HG03097 (cell line): ENCODE measurements at regions not wholly inside any gene's neighbourhood (a gene's known extent, or its start where the extent isn't known, plus 50 kb on each side); places are given as distances from the start of the nearest gene placed in this dataset.

ENCODE experiments used
- ATAC-seq: cut with Tn5 transposase; IDR thresholded peaks from one replicate; pipeline ENCODE4 v1.9.1; 2021; ENCODE audit not compliant: unreplicated experiment, low FRiP score

GRCh38 chr3:118710532-118710931, 324.1 kb downstream of the IGSF11 start:
- no peak for ATAC-seq

GRCh38 chr3:118713502-118714207, 321.0 kb downstream of the IGSF11 start:
- ATAC-seq = no peak

GRCh38 chr3:118714800-118715199, 319.8 kb downstream of the IGSF11 start:
- ATAC-seq = no peak

- no peak for ATAC-seq
Measured at GRCh38 chr3:118729546-118729945, 305.1 kb downstream of the IGSF11 start.

GRCh38 chr3:118734664-118735063, 300.0 kb downstream of the IGSF11 start:
- ATAC-seq = no peak

- no peak for ATAC-seq
Measured at GRCh38 chr3:118736107-118736506, 298.5 kb downstream of the IGSF11 start.

GRCh38 chr3:118740722-118741290, 293.8 kb downstream of the IGSF11 start:
- ATAC-seq = no peak

GRCh38 chr3:118742760-118743159, 291.9 kb downstream of the IGSF11 start:
- no peak for ATAC-seq

GRCh38 chr3:118744186-118744585, 290.5 kb downstream of the IGSF11 start:
- no peak for ATAC-seq

- ATAC-seq = no peak
Measured at GRCh38 chr3:118754406-118755252, 280.0 kb downstream of the IGSF11 start.

- no peak for ATAC-seq
Measured at GRCh38 chr3:118755253-118755801, 279.3 kb downstream of the IGSF11 start.

- no peak for ATAC-seq
Measured at GRCh38 chr3:118760585-118761290, 273.9 kb downstream of the IGSF11 start.

- no peak for ATAC-seq
Measured at GRCh38 chr3:118761291-118761606, 273.4 kb downstream of the IGSF11 start.

- ATAC-seq = no peak
Measured at GRCh38 chr3:118765636-118766305, 268.9 kb downstream of the IGSF11 start.

- ATAC-seq = no peak
Measured at GRCh38 chr3:118766306-118766669, 268.4 kb downstream of the IGSF11 start.

GRCh38 chr3:118772036-118772435, 262.6 kb downstream of the IGSF11 start:
- ATAC-seq = no peak

- ATAC-seq = peak; percentile 98
Measured at GRCh38 chr3:118772547-118773011, 262.1 kb downstream of the IGSF11 start.

GRCh38 chr3:118775021-118775420, 259.6 kb downstream of the IGSF11 start:
- no peak for ATAC-seq

- ATAC-seq = no peak
Measured at GRCh38 chr3:118778201-118778600, 256.4 kb downstream of the IGSF11 start.

- no peak for ATAC-seq
Measured at GRCh38 chr3:118781232-118781631, 253.4 kb downstream of the IGSF11 start.
